LoVo (cell line): ENCODE measurements at regions not wholly inside any gene's neighbourhood (a gene's known extent, or its start where the extent isn't known, plus 50 kb on each side); places are given as distances from the start of the nearest gene placed in this dataset.
"Not testable (repeated sequence)": the region's sequence is repeated elsewhere in the genome, so short reads cannot be mapped to it uniquely, and the experiment has no call there.

ENCODE experiments used
- DNase-seq: peaks from one replicate; pipeline ENCODE4 v3.0.0-alpha.2; 2016; ENCODE audit warnings: low spot score

- DNase-seq: no peak
These were observed 508.6 kb downstream of the ADCYAP1 start for GRCh38 chr18:1413323-1413675.

DNA sequence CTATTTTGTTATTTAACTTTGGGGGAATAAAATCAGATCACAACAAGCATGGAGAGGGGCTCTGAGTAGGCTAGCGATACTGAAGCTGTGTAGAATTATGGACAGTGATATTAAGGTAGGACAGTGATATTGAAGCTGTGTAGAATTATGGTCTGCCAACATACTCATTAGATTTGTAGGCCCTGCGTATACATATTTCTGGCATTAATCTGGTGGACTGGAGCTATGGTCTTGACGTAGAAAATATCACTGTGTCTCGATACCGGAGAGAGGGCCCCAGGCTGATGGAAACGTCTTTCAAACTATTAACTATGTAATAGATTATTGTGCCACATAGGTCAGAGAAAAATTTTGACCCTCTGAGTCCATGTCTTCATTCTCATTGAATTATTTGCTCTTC lies 511.4 kb downstream of the ADCYAP1 start:
- DNase-seq: no peak

DNA sequence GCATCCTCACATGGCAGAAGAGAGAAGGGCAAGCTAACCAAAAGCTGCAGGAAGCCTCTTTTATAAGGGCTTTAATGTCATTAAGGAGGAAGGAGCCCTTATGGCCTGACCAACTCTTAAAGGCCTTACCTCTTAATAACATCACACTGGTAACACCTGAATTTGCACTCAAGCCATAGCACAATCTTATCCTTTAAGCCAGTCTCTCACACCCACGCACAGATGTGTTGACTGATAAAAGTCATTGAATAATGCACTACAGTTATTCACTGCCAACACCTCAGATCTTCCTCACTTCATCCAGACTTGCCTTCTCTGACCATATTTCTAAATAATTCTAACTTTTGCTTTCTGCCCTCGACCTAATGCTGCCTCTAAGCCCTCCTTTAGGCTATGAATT lies 516.8 kb downstream of the ADCYAP1 start:
- DNase-seq: no peak

DNA sequence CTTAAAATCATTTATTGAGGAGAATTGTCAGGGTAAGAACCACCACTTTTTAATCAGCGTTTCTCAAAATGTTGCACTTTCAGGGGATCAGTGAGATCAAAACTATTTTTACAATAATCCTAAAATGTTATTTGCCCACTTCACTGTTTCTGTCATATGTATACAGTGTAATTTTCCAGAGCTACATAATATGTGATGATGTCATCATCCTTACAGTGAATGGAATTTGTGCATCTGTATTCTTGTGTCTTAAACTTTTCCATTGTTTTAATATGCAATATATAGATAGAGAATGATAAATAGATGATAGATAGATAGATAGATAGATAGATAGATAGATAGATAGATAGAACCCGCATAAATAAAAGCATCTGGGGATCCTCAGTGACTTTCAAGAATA lies 518.0 kb downstream of the ADCYAP1 start:
- no peak for DNase-seq

DNA sequence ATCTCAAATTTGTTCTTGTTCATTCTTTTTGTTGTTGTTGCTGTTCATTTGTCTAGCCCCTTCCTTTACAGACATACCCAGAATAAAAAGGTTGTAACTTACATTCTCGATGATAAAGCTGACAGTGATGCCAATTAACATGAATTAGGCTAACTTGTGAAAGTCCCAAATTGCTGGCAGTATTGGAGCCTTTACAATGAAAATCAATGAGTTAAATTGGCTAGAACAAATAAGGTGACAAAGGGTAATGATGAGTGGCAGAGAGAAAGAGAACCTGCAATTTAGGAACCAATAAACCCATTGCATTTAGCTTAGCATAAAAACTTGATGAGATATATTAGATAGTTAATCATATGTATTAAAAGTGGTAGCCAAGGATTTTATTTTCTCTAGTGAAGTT lies 521.0 kb downstream of the ADCYAP1 start:
- DNase-seq: no peak

DNA sequence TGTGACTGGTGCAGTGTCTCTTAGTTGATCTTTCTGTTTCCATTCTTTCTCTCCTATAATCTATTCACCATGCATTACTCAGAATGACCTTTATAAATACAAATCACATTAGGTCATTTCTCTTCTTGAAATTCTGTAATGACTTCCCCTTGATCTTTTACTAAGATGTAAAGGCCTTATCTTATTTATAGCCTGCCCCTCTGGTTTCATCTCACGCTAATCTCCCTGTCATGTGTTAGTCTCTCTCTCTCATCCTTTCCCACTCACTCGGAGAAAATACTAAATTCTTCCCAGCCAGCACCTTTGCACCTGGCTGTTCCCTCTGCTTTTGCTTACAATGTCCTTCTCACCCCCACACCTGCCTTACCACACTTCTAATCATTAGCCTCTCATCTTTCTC lies 530.8 kb downstream of the ADCYAP1 start:
- DNase-seq: no peak

DNA sequence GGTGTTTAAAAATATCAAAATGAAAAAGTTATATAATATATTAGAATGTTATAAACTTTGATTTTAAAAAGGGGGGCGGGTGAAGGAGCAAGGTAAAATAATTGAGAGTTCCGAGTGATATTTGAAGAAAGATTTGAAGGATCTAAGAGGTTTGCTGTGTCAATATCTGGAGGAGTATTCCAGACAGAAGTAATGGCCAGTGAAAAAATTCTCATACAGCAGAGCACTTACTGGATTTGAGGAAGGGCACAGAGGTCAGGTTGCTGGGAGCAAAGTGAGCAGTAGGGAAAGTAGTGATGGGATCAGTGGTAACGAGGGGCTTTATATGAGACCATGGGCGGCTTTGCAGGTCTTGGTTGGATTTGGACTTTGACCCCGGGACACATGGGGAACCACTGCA lies 531.5 kb downstream of the ADCYAP1 start:
- no peak for DNase-seq

DNA sequence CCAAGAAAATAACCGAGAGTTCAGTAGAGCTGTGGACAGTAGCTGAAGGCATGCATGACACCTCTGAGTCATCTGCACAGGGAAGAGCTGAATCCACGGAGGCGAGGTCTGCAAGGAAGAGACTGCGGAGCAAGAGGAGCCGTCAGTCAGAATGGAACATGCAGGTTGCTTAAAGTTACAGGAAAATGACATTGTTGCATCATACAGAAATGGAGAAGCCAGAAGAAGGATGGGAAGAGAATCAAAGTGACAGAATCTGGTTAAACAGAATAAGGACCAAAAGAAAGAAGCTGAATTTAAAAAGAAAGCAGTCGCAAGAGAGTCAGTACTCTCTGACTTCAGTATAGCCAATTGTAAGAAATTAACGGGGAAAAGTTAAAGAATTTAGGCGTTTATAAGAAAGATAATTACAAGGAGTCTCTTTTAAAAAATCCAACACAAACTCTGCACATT lies 533.8 kb downstream of the ADCYAP1 start:
- no peak for DNase-seq

- no peak for DNase-seq
These were observed 534.3 kb downstream of the ADCYAP1 start for GRCh38 chr18:1438967-1439366.

DNA sequence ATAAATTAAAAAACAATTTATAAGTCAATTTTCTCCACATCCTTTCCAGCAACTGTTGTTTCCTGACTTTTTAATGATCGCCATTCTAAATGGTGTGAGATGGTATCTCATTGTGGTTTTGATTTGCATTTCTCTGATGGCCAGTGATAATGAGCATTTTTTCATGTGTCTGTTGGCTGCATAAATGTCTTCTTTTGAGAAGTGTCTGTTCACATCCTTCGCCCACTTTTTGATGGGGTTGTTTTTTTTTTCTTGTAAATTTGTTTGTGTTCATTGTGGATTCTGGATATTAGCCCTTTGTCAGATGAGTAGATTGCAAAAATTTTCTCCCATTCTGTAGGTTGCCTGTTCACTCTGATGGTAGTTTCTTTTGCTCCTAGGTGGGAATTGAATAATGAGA lies 539.4 kb downstream of the ADCYAP1 start:
- not testable (repeated sequence) for DNase-seq

DNA sequence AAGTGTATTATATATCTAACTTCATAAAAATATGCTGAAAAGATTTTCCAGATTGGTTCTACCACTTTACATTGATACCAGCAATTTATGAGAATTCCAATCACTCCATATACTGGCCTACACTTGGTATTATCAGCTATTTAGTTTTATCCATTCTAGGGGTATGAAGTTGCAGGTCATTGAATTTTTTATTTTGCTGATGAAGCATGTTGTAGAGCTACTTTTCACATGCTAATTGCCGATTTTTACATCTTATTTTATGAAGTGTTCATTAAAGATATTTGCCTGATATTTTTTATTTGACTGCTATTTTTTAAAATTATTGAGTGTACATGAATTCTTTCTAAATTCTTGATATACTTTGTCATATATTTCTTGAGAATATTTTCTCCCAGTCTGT lies 542.1 kb downstream of the ADCYAP1 start:
- no peak for DNase-seq

- no peak for DNase-seq
These were observed 548.1 kb downstream of the ADCYAP1 start for GRCh38 chr18:1452821-1453220.

GRCh38 chr18:1455605-1456004 lies 550.9 kb downstream of the ADCYAP1 start:
- no peak for DNase-seq

DNA sequence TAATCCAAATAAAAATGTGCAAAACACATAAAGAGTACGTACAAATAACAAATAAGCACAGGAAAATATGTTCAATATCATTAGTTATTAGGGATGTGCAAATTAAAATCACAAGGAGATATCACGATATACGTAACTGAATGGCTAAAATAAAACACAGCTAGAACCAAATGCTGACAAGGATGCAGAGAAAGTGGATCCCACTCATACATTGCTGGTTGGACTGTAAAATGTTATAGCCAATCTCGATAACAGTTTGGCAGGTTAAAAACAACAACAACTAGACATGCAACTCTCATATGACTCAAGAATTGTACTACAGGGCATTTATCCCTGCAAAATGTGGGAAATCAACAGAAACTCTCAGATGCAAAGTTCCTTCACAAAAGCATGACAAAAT lies 553.9 kb downstream of the ADCYAP1 start:
- no peak for DNase-seq

DNA sequence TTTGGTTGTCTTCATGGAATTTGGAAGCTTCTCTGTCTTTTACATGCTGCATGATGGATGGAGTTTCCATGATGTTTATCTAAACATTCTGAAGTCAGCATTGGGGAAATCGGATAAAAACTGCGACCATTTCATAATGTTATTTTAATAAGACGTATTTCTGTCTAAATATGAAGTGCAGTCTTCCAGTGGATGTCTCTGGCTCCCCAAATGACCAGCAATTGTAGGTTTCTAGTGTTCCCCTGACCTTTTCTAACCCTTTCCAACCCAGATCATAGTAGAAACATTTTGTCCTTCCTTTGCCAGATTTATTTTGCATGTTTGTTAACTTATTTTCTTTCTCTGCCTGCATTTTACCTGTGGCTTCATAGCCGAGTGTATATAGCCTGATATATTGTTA lies 559.3 kb downstream of the ADCYAP1 start:
- DNase-seq: no peak

GRCh38 chr18:1464444-1465217 lies 560.0 kb downstream of the ADCYAP1 start:
- DNase-seq: no peak

DNA sequence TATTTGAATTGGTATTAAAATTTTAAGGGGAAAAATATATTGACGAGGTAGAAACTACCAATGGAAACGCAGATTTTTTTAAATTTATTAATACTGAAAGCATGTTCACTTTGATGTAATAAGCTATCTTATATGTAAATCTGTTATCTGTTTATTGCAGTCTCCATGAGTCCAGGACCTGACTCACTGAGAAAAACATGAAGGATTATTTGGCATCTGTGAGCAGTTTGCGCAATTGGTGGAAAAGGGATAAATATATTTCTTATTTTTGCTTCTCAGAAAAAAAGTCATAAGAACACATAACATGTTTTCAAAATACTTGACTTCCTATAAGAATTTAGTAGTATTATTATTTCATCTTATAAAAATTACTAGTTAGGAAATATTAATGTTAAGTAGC lies 561.4 kb downstream of the ADCYAP1 start:
- no peak for DNase-seq

DNA sequence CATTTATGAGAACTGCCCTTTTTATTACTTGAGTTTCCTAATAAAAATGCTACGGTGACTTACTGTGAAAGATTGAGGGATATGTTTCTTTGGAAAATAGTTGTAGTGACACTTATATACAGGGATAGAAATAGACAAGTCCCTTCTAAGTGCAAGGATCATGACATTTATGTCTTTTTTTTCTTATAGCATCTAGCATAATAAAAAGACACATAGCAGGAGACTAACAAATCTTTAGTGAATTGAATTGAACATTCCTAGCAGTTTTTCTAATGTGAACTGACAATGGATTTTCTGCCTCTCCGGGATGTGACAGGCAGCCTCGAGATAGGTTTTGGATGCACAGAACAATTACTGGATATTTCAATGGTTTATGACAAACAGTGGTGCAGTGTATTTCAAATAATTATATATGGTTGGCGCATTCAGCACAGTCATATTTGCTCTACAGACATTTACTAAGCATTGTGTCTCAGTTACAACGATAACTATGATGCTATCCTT lies 562.8 kb downstream of the ADCYAP1 start:
- no peak for DNase-seq

- no peak for DNase-seq
These were observed 563.9 kb downstream of the ADCYAP1 start for GRCh38 chr18:1468550-1468949.

GRCh38 chr18:1475867-1476266 lies 571.2 kb downstream of the ADCYAP1 start:
- DNase-seq: no peak

DNA sequence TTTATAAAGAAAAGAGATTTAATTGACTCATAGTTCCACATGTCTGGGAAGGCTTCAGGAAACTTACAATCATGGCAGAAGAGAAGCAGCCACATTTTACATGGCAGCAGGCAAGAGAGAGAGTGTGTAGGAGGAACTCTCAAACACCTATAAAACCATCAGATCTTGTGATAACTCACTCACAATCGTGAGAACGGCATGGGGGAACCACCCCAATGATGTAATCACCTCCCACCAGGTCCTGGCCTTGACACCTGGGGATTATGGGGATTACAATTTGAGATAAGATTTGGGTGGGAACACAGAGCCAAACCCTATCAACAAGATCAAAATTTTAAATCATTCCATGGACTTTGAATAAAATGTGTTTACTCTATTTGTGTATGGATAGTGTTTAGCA lies 575.6 kb downstream of the ADCYAP1 start:
- DNase-seq: no peak

DNA sequence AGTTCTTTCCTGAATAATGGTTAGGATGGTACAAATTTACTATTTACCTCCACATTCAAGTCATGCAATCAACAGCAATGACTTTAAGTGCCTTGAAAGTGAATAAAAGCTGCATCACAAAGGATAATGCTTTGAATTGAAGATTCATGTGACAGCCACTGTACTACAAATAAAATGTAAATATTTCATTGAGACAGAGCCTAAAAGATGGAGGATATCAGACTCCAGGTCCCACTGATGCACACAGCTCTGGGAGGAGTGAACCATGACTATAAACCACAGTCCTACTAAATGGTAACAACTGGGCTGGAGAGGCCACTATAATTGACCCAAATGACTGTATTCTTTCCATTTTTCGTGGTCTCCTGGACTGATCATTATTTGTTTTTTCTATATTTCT lies 576.9 kb downstream of the ADCYAP1 start:
- no peak for DNase-seq

DNA sequence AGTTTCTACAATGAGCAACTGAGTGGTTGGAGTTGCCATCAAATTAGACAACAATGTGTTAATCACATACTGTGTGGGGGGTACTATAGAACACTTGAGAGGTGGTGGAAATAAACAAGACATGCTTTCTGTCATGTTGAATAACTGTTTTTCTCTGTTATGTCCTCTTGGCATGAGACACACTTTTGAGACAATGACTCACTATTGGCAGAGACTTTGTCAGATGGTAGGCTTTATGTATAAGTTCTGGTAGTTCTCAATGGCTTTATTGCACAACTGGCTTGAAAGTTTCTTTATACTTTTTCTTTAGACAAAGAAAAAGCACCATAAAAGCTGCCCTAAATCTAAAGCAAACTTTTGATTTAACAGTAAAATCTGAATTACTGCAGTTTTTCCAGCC lies 578.7 kb downstream of the ADCYAP1 start:
- DNase-seq: no peak

DNA sequence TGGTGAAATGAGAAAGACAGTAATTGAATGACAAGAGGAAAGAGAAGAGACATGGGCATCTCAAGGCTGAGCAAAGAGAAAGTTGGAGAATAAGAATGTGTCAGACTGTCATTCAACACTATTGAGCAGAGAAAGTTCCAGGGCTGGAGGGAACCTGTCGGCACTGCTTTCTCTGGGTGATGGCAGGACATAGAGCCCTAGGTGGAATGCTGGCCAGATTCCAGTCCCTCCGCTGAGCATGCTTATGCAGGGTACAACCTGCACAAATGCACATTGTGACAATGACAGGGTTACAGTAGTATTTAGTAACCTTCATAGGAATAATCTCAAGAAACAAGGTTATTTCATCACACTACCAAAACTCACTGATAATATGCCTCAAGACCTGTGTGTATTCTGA lies 582.8 kb downstream of the ADCYAP1 start:
- DNase-seq: no peak
